HG03575 (cell line): ENCODE measurements at regions not wholly inside any gene's neighbourhood (a gene's known extent, or its start where the extent isn't known, plus 50 kb on each side); places are given as distances from the start of the nearest gene placed in this dataset.

Experiments used
- ATAC-seq: cut with Tn5 transposase; IDR thresholded peaks from one replicate; pipeline ENCODE4 v1.9.1; 2021; ENCODE audit not compliant: unreplicated experiment, insufficient number of reproducible peaks, low FRiP score; ENCODE audit errors: extremely low read depth

- no peak for ATAC-seq
Observed at GRCh38 chr12:59916988-59917387, 321.2 kb downstream of the SLC16A7 start.

DNA sequence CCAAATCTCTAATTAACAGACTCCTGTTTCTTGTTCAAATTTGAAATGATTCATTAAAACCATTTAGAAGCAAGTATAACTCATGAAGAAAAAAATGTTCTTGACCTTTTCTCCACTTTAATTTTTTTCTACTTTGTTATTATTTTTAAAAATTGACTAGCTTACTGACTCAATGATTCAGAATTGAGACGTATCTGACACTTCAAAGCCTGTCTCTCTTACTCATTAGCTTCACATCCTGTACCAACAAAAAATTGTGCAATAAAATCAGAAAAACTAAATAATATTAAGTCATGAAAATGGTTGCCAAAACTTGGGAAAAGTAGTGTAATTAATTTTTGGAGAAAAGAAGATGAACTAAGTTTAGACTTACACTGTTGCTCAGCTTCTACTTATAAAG is 331.2 kb downstream of the SLC16A7 start:
- ATAC-seq: no peak

DNA sequence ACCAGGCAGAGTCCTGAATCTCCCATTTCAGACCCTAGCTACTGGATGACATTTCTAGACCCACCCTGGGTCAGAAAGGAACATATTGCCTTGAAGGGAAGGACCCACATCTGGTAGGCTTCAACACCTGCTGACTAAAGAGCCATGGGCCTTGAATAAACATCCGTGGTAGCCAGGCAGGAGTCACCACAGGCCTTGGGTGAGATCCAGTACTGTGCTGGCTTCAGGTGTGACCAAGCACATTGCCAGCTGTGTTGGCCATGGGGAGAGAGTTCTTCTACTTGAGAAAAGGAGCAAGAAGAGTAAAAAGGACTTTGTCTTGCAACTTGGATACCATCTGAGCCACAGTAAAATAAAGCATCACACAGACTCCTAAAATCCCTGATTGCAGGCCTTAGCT is 332.6 kb downstream of the SLC16A7 start:
- no peak for ATAC-seq

GRCh38 chr12:59929110-59929509 is 333.3 kb downstream of the SLC16A7 start:
- ATAC-seq: no peak

DNA sequence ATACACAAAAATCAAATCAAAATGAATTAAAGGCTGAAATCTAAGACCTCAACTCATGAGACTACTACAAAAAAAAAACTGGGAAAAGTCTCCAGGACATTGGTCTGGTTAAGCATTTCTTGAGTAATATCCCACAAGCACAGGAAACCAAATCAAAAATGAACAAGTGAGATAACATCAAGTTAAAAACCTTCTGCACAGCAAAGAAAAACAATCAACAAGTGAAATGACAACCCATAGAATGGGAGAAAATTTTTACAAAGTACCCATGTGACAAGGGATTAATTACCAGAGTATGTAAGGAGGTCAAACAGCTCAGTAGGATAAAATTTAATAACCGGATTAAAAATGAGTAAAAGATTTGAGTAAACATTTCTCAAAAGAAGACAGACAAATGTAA is 338.7 kb downstream of the SLC16A7 start:
- ATAC-seq: no peak

GRCh38 chr12:59936534-59936933 is 340.7 kb downstream of the SLC16A7 start:
- no peak for ATAC-seq

DNA sequence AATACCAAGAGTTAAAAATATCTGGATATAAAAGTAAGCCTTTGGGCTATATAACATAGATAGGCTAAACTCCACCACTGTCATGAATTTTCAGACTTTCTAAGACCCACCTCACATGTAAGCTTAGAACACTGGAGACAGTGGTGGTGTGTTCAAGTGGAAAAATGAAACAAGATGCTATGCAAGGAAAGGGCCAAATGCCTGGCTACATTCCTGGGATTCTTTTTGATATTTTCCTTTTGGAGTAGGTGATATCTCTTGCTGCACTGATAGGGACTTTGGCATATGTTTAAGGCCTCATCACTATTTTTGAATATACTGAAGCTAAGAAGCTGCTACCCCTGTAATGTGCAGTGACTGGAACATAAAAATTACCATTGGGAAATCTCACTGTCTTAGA is 341.3 kb downstream of the SLC16A7 start:
- ATAC-seq: no peak

- no peak for ATAC-seq
Observed at GRCh38 chr12:59938190-59938962, 342.5 kb downstream of the SLC16A7 start.

DNA sequence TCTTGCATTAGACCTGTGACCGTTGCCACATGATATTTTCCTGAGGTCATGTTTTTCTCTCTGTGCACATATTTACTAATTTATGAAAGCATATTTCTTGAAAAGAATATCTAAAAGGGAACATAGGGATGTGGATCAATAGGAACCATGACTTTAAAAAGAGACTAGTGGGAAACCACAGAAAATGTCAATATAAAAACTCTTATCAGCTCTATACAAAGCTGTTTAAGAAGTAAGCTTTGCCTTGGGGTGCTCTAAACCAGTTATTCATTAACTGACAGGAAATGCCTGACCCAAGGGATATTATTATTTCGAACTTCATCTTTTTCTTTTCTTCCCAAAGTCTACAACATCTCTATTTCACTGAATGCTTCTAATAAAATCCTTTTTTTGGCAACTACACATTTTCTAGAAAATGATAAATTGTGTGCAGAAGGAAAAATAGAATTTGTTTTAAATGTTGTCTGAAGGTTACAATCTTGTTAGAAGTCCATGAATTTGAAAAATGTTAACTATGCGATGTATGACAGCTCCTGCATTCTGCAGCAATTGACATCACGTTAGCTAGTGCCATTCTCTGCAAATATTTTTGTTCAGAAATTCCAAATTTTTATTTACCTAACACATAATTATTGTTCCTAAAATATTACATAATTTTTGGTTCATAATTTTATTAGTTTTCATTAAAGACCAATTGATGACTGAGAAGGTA is 345.0 kb downstream of the SLC16A7 start:
- no peak for ATAC-seq

DNA sequence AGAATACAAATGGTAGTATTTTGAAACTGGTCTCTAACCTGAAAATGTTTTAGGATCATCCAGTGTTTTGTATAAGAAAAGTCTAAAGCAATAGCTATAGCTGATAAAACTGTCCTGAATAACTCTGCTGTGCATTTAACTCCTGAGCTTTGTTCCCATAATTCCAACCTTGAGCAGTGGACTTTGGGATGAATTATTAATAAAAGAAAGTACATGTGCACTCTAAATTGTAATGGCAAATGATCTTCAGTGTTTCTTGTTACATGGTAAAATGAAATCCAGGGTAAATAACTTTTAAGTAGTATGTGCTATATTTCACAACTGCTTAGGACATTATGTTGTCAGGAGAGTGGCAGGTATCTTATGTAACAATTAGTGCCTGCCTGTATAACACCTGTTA is 345.6 kb downstream of the SLC16A7 start:
- no peak for ATAC-seq

DNA sequence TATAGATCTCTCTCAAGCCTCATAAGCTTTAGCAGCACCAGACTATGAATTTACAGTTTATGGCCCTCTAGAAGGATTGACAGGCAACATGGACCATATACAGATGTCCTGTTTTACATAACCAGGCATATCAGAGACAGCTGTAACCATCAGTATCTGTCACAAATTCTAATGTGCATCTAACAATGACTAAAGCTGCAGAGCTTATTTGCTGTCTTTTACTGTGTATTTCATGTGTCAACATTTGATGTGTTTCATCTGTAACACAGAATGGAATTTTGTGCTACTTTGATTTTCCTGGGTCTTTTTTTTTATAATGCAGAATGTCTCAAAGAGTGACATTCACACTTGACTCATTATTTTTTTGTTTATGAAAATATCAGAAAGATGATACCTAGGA is 348.3 kb downstream of the SLC16A7 start:
- ATAC-seq: no peak

DNA sequence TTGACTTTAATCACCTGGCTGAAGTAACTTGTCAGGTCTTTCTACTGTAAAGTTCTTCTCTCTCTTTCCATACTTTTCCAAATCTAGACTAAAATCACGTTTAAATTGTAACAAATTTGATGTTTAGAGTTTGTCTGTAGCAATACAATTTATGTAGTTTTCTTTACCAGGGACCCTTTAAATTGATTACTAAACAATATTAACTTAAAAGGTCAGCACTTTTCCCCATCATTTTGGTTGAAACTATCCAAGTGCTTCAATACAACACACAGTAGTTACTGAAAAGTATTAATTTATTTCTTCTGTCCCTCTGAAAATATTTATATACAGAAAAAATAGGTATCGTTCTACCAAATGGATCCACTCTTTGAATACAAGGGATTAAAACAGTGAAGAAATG is 350.8 kb downstream of the SLC16A7 start:
- no peak for ATAC-seq

- ATAC-seq: no peak
Observed at GRCh38 chr12:59963546-59963945, 367.7 kb downstream of the SLC16A7 start.

GRCh38 chr12:59972905-59973304 is 377.1 kb downstream of the SLC16A7 start:
- no peak for ATAC-seq

DNA sequence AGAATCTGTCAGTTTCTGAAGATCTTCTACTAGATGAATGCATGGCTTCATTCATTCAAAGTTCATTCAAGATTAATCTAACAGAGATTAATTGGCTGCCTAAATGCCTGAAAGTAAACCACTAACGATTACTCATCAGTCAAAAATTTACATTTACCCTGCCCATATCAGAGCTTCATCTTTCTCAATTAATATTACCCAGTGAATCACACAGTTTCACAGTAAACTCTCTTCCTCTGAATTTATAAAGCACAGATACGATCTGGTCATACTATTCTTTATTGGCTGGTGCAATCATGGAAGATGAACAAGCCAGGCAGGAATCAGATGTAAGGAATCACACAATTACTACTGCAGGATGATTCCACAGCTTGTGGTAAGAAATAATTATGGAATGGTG is 377.7 kb downstream of the SLC16A7 start:
- ATAC-seq: no peak

- ATAC-seq: no peak
Observed at GRCh38 chr12:59977779-59978178, 381.9 kb downstream of the SLC16A7 start.

DNA sequence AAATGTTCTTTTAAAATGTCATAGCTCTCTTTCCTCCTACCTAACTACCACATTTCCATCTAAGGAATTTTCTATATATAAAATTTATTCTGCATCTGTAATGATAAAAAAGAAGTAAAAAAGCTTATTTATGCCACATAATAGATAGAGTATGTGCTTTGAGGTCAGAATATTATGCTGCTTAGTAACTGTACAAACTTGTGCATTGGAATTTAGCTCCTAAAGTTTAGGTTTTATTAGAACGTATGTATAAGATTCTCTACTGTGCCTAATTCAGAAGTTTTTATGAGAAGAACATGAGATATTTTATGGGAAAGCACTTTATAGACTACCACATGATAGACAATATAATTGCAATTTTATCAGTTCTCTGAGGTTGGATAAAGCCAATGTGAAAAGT is 384.6 kb downstream of the SLC16A7 start:
- ATAC-seq: no peak

GRCh38 chr12:59999291-59999690 is 403.5 kb downstream of the SLC16A7 start:
- ATAC-seq: no peak

DNA sequence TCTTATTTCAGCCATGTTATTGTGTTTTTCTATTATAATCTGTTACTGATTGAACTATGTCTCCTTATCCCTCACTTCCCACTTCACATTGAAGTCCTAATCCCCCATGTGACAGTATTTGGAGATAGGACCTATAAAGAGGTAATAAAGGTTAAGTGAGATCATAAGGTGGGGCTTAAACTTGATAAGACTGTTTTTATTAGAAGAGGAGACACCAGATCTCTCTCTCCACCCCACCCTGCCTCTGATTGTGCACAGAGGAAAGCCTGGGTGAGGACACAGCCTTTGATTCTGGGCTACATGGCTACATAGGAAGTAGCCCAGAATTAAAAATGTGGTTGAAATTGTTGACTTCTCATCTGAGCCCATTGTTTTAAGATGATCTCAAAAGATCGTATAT is 414.7 kb downstream of the SLC16A7 start:
- ATAC-seq: no peak

DNA sequence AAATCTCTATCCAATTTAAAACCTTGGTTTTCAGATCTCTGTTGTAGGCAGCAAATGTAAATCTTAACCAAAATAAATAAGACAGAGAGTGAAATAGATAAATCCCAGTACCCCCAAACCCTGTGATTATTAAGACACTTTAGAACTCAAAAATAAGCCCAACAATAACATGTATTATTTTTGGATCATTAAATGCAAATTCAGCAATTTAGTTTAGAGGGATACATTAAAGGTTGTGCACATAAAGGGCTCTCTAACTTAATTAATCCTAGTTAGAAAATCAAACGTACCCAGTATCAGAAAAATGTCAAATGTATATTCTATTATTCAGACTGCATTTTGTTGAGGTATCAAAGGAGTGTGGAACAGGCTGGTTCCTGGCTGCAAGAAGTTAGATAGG is 416.8 kb downstream of the SLC16A7 start:
- ATAC-seq: no peak

GRCh38 chr12:60014436-60014835 is 418.6 kb downstream of the SLC16A7 start:
- ATAC-seq: no peak
